Esophagus squamous epithelium (tissue), 5 donors: ENCODE measurements at regions not wholly inside any gene's neighbourhood (a gene's known extent, or its start where the extent isn't known, plus 50 kb on each side); places are given as distances from the start of the nearest gene placed in this dataset.
"Not testable (repeated sequence)": the region's sequence is repeated elsewhere in the genome, so short reads cannot be mapped to it uniquely, and the experiment has no call there.

ENCODE experiments used
- DNase-seq: peaks from one replicate; lab custom pipeline; 2025; lab: John Stamatoyannopoulos, UW
- H3K27ac ChIP-seq, 4 donors: fragments of 200-600 bp; sonication (generic); one replicate each; pipeline ENCODE4 v1.5.1; 2016 to 2019; ENCODE audit warnings: mild to moderate bottlenecking in 1 of 4
- H3K27me3 ChIP-seq, 4 donors: fragments of 200-600 bp; sonication (generic); 1 replicate in 3 of 4; 2 replicates in 1 of 4; pipeline versions ENCODE4 v1.5.1 to v1.6.0; 2017 to 2021; ENCODE audit warnings: antibody characterized with exemption in 1 of 4
- H3K36me3 ChIP-seq, 3 donors: fragments of 200-600 bp; sonication (generic); one replicate each; pipeline ENCODE4 v1.5.1; 2016 to 2019
- H3K4me1 ChIP-seq, 3 donors: fragments of 200-600 bp; sonication (generic); one replicate each; pipeline ENCODE4 v1.5.1; 2017 to 2019
- H3K4me3 ChIP-seq, 4 donors: fragments of 200-600 bp; sonication (generic); 1 replicate in 3 of 4; 2 replicates in 1 of 4; pipeline ENCODE4 v1.5.1; 2016 to 2019; ENCODE audit warnings: mild to moderate bottlenecking in 2 of 4, moderate library complexity in 1 of 4
- H3K9me3 ChIP-seq, 3 donors: fragments of 200-600 bp; sonication (generic); one replicate each; pipeline ENCODE4 v1.5.1; 2016 to 2019
- CTCF ChIP-seq, 6 experiments: fragments of 450-650 bp in 4 of 6; fragments of 200-600 bp in 2 of 6; sonication (generic) in 2 of 6; IDR thresholded peaks; one replicate each; pipeline ENCODE4 v1.5.1; 2016 to 2019; ENCODE audit warnings: antibody characterized with exemption in 6 of 6, mild to moderate bottlenecking in 4 of 6, moderate library complexity in 4 of 6
- POLR2A ChIP-seq, 4 donors: fragments of 450-650 bp; IDR thresholded peaks; one replicate each; pipeline ENCODE4 v1.6.1; 2017; ENCODE audit warnings: antibody characterized with exemption in 4 of 4, mild to moderate bottlenecking in 4 of 4, moderate library complexity in 3 of 4
- WGBS, 2 donors: methylation state at CpG; one replicate each; pipeline ENCODE4 v1.1.5; 2018; 5-methylcytosine and 5-hydroxymethylcytosine counted together
- intact Hi-C: fragments of 100-400 bp; cut with DNase I; formaldehyde crosslinking; loops from one replicate; pipeline ENCODE4 v1.15.0; 2022
- donor health status: DM: yes; HTN: yes; CAD: no.

GRCh38 chr4:72205298-72205697 is 173.5 kb downstream of the NPFFR2 start:
- Histone ChIP-seq H3K9me3 (no peaks in the 10 kb centered on the region), H3K27me3 (no peaks in the 10 kb centered on the region), H3K27ac (no peak overlapping the region), H3K36me3 (no peaks in the 10 kb centered on the region), H3K4me1 (peaks cover 0 to 15% (median 0%) of the 10 kb centered on the region in 3 donors), H3K4me3 (no peak overlapping the region)
- no peak for TF ChIP-seq CTCF (IDR thresholded peaks at IDR 0.05)
- no peak for TF ChIP-seq POLR2A (IDR thresholded peaks at IDR 0.05)
- no peak for DNase-seq
- intact Hi-C loops, result no loop called here

- no peak overlapping the region for H3K4me3 ChIP-seq
- no peak for DNase-seq
- H3K36me3 ChIP-seq, result no peaks in the 10 kb centered on the region
- intact Hi-C loops, result no loop called here
- peaks cover 0 to 15% (median 0%) of the 10 kb centered on the region in 3 donors for H3K4me1 ChIP-seq
- H3K27ac ChIP-seq, result no peak overlapping the region
- no peaks in the 10 kb centered on the region for H3K27me3 ChIP-seq
- WGBS, 2 donors, result 67% methylated on average over 3 of the region's 3 CpGs; no CpG with 5 or more reads in 1 of the 2 donors
- TF ChIP-seq POLR2A (IDR thresholded peaks at IDR 0.05) (no peak), CTCF (IDR thresholded peaks at IDR 0.05) (no peak)
- H3K9me3 ChIP-seq, result no peaks in the 10 kb centered on the region
Measured at GRCh38 chr4:72205831-72206230, 174.0 kb downstream of the NPFFR2 start.

- Histone ChIP-seq H3K36me3 (no peaks in the 10 kb centered on the region), H3K27me3 (no peaks in the 10 kb centered on the region), H3K27ac (no peak overlapping the region), H3K9me3 (no peaks in the 10 kb centered on the region), H3K4me1 (peaks cover 0 to 15% (median 0%) of the 10 kb centered on the region in 3 donors), H3K4me3 (no peak overlapping the region)
- no peak for DNase-seq
- intact Hi-C loops, result no loop called here
- TF ChIP-seq CTCF (IDR thresholded peaks at IDR 0.05) (no peak), POLR2A (IDR thresholded peaks at IDR 0.05) (no peak)
Measured at GRCh38 chr4:72207196-72207595, 175.4 kb downstream of the NPFFR2 start.

- TF ChIP-seq CTCF (IDR thresholded peaks at IDR 0.05) (no peak), POLR2A (IDR thresholded peaks at IDR 0.05) (no peak)
- no peaks in the 10 kb centered on the region for H3K27me3 ChIP-seq
- no peak overlapping the region for H3K4me3 ChIP-seq
- no peak overlapping the region for H3K27ac ChIP-seq
- H3K36me3 ChIP-seq, result no peaks in the 10 kb centered on the region
- no peak for DNase-seq
- H3K4me1 ChIP-seq, result peaks cover 0 to 15% (median 0%) of the 10 kb centered on the region in 3 donors
- WGBS, 2 donors, result 29 to 30% methylated on average over 3 of the region's 3 CpGs
- H3K9me3 ChIP-seq, result no peaks in the 10 kb centered on the region
- intact Hi-C loops, result no loop called here
Measured at GRCh38 chr4:72208421-72209075, 176.7 kb downstream of the NPFFR2 start.

- no peak for DNase-seq
- Histone ChIP-seq H3K27me3 (no peaks in the 10 kb centered on the region), H3K9me3 (no peaks in the 10 kb centered on the region), H3K27ac (peak overlapping the region in 1 of 4 donors; percentile 19), H3K36me3 (no peaks in the 10 kb centered on the region), H3K4me1 (peaks cover 0 to 15% (median 0%) of the 10 kb centered on the region in 3 donors), H3K4me3 (no peak overlapping the region)
- intact Hi-C loops, result no loop called here
- TF ChIP-seq POLR2A (IDR thresholded peaks at IDR 0.05) (no peak), CTCF (IDR thresholded peaks at IDR 0.05) (no peak)
Measured at GRCh38 chr4:72209600-72209999, 177.8 kb downstream of the NPFFR2 start.

- peaks cover 0 to 15% (median 0%) of the 10 kb centered on the region in 3 donors for H3K4me1 ChIP-seq
- H3K36me3 ChIP-seq, intact Hi-C loops, H3K4me3 ChIP-seq, DNase-seq, H3K27ac ChIP-seq, H3K27me3 ChIP-seq, H3K9me3 ChIP-seq: not testable (repeated sequence)
- WGBS, 2 donors, result 75 to 83% methylated on average over 5 of the region's 5 CpGs
Measured at GRCh38 chr4:72213763-72214162, 182.0 kb downstream of the NPFFR2 start.
